Midbrain (tissue), 1 donor: ENCODE measurements at regions not wholly inside any gene's neighbourhood (a gene's known extent, or its start where the extent isn't known, plus 50 kb on each side); places are given as distances from the start of the nearest gene placed in this dataset.
A peak's percentile ranks its signal among the peaks of the same experiment; 100 is the strongest.

Source experiments
- DNase-seq: peaks from one replicate; lab custom pipeline; 2025; lab: John Stamatoyannopoulos, UW

- DNase-seq, result no peak
These were observed 105.5 kb upstream of the PROK2 start for GRCh38 chr3:71890356-71890931.

DNA sequence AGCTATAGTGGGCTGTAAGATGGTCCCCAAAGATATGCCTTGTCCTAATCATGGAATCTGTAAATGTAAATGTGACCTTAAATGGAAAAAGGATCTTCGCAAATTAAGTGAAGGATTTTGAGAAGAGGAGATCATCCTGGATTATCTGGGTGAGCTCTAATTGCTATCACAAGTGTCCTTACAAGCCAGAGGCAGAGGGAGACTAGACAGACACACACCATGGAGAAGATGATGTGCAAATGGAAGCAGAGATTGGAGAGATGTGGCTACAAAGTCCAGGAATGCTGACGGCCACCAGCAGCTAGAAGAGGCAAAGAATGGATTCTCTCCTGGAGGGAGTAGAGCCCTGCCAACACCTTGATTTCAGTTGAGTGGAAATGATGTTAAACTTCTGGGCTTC lies 102.3 kb upstream of the PROK2 start:
- DNase-seq, result no peak

DNA sequence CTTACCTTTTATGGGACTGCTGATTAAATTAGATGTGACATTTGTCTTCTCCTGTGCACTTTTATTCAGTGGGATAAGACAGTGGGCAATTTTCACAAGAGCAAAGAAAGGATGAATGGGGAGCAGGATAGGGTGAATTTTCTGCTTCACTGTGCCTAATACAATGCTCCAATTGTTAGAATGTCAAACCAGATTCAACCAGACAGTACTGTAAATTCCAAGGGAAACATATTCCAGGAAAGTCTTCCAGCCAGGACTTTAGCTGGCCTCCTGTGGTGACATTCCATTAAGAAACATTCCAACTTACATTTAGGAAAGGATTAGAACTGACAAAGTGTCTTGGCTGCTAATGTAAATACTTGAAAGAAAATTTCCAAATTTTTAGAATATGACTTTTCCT lies 100.1 kb upstream of the PROK2 start:
- no peak for DNase-seq

GRCh38 chr3:71881732-71882131 lies 96.8 kb upstream of the PROK2 start:
- no peak for DNase-seq

DNA sequence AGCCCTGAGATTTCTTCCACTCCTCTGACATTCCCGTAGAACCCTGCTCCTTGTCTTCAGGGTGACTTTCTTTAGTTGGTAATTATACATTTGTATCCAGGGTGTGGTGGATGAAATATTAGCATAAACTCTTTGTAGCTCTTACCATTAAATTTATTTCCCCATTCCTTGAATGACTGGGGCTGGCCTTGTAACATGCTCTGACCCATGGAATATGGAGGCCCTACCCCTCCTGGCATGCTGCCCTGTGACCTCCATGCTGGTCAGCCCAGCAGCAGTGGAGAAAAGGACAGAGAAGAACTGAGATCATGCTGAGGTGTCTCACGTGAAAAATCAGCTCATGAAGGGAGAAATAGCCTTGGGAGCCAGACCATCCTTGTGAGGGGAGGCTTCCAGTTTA lies 96.1 kb upstream of the PROK2 start:
- DNase-seq, result no peak

GRCh38 chr3:71879089-71879488 lies 94.1 kb upstream of the PROK2 start:
- DNase-seq, result no peak

DNA sequence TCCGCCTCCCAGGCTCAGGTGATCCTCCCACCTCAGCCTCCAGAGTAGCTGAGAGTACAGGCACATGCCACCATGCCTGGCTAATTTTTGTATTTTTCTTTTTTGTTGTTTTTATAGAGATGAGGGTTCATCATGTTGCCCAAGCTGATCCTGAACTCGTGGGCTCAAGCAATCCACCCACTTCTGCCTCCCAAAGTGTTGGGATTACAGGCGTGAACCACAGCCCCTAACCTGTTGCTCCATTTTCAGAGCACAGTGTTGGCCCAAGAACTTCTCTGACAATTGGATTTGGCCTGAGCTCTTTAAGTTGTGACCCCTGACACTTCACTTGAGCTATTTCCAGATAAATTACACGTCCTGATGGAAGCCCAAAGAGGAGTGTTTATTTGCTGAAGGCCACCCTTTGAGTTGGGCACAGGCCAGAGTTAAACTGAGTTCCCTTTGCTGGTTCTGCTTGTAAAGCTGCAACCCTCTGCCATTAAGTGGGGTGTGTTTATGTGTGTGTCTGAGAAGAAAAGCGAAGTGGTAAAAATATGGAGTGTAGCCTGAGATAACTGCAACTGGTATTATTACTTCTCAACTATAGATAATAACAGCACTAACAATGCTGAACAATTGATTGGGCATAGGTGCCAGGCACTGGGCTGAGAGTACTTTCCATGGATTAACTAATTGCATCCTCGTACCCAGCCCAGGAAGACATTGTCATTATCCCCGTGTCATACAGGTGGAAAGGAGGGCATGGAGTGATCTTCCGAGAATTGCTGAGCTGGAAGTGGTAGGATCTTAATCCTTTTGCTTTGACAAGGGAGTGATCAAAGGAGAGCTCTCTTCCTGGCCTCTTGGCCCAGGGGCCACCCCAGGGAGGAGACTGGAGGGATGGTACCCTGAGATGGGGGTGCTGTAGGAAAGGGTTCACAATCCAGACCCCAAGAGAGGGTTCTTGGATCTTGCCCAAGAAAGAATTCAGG lies 91.5 kb upstream of the PROK2 start:
- no peak for DNase-seq

DNA sequence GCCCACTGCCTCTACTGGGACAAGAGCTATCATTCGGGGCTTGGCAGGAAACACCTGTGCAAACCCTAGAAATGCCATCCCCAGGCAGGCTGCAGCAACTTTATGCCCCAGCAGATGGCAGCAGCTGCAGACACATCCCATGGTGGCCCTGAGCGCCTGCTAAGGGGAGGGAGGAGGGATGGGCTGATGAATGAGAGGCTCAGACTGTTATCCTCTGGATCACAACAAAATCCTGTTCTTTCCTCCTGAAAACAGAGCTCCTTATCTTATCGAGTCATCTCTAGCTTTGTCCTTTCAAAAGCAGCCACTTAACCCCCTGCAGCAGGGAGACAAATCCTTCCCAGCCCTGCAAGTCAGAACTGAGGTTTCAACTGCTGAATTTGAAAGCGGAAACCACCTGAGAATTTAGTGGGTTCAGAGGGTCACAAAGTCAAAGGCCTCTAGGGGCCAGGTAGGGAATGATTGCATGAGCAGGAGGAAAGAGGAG lies 90.6 kb upstream of the PROK2 start:
- DNase-seq, result peak; percentile 81

GRCh38 chr3:71874618-71875017 lies 89.7 kb upstream of the PROK2 start:
- no peak for DNase-seq

DNA sequence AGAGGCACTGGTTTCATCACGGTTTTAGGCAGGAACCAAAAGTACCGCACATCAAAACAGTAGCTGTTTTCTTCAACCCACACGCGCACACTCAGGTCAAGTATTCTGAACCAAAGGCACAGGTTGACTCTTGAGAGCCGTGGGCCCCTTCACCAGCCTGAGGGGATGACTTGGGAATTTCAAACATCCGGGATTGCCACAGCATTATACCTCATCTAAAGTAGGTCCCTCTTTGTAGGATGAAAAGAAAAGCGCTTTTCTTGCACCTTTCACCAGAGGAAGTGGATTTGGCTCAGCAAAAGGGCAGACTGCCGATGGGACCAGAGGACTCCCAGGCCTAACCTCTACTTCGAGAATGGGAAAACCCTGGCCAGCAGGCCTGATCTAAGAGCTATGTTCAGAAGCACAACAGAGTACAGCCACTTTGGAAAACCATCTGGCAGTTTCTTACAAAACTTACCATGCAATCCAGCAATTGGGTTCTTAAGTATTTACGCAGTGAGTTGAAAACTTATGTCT lies 88.2 kb upstream of the PROK2 start:
- no peak for DNase-seq

- DNase-seq, result no peak
These were observed 87.3 kb upstream of the PROK2 start for GRCh38 chr3:71872256-71872655.

DNA sequence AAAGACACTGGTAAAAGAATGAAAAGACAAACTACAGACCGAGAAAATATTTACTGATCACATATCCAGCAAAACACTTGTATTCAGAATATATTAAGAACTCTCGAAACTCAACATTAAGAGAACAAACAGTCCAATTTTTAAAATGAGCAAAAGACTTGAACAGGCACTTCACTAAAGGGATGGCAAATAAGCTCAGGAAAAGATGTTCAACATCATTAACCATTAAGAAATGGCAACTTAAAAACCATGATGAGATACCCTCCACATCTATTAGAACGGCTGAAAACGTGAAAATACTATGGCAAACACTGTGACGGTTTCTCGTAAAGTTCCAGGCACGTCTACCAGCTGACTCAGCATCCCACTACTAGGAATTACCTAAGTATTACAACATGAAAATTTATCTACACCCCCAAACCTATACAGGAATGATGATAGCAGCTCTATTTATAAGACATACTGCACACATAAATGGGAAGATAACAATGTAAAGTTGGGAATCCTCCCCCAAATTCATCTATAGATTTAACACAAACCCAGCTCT lies 86.1 kb upstream of the PROK2 start:
- DNase-seq, result no peak

DNA sequence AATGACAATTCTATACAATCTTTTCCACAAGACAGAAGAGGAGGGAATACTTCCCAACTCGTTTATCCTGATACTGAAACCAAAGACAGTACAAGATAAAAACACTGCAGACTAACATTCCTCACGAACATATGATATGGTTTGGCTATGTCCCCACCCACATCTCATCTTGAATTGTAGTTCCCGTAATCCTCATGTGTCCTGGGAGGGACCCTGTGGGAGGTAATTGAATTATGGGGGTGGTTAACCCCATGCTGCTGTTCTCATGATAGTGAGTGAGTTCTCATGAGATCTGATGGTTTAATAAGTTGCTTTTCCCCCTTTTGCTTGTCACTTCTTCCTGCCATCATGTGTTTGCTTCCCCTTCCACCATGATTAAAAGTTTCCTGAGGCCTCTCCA lies 83.9 kb upstream of the PROK2 start:
- no peak for DNase-seq

DNA sequence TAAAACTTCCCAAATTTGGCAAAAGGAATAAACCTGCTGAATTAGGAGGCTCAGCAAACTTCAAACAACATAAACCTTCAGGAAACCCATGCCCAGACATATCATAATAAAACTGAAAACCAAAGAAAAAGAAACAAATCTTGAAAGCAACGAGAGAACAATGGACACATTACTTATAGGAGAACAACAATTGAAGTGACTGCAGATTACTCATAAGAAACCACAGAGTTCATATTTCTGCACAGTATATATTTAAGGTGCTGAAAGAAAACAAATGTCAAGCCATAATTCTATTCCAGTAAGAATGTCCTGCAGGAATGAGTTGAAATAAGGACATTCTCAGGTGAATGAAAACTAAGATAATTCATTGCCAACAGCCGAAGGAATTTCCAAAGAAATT lies 80.8 kb upstream of the PROK2 start:
- no peak for DNase-seq

DNA sequence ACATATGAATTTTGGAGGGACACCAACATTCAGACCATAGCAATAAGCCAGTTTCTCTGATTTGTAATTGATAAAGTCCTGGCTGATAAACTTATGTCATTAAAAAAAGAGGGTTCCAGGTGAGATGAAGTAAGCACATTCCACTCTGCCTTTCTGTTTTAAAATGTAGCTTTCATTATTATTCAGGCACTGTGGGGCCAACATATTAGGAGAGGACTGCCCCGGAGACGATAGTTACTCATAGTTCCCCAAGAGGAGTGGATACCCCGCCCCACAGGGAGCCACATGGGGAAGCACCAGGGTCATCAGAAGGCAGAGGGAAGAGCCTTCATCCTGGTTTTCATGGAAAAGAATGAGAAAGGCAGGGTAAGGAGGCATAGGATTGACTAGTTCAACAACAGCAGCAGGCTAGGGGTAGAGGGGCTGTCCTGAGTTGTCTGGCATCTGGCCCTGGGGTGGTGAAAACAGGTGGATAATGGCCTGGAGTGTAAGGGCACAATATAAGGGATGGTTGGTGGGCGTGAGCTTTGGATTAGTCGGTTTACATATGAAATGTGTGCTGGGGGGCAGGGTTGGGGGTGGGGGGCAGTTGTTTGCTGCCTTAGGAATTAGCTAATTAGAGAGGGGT lies 78.7 kb upstream of the PROK2 start:
- no peak for DNase-seq

GRCh38 chr3:71862371-71863140 lies 77.6 kb upstream of the PROK2 start:
- no peak for DNase-seq

DNA sequence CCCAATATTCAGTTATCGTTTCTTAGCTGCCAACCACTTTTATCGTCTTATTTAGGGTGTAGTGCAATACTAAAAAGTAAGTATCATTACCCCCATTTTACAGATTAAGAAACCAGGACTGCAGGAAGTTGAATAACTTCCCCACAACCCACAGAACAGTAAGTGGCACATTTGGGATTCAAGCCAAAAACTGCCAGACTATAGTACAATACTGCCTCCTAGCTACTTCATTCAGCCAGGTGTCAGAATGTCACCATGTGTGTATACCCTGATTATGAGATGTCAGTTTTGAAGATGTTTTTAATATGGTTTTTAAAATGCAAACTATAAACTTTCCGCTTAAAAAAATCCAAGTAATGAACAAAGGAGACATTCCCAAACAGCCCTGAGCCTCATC lies 74.2 kb upstream of the PROK2 start:
- peak; percentile 59 for DNase-seq

DNA sequence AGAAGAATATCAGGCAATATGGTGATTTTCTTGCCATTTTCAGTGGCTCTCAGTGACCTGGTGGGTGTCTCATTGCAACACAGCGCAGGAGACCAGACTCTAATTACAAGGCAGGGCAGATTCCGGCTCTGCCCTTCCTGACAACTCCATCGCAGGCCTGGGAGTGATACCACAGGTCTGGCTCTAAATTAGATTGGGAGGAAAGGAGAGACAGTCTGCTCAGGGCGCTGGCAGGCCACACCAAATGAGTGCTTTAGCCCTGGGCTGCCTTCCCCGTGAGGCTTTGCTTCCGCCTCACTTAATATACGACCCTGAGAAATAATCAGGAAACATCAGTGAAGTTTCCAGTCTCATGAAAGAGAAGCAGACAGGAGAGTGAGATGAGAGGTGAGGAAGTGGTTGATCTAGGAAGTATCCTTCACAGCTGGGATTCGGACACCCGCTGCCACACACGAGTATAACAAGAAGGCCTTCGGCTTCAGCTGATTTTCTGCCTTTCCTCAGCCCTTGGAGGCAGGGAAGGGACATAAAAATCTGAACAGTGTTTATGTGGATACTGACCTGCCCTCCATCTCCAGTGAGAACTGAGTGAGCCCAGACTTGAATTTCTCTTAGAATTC lies 73.7 kb upstream of the PROK2 start:
- no peak for DNase-seq

DNA sequence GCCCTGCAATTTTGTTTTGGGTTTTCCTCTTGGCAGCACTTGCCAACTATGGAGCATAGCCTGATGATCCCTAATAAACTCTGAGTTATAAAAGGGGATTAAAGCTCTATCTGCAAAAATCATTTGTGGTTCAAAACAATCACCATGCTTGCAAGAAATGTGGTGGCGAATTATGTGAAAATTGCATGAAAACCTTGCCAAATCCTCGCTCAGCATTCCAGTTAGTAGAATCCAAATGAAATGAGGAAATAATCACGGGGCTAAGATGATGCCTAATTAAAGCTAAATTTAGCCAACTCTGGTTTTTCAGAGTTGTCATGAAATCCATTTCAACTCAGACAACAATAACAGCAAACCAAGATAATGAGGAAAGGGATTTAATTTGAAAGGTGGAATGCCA lies 73.0 kb upstream of the PROK2 start:
- DNase-seq, result no peak

GRCh38 chr3:71854706-71855105 lies 69.8 kb upstream of the PROK2 start:
- DNase-seq, result peak; percentile 24

GRCh38 chr3:71854096-71854495 lies 69.1 kb upstream of the PROK2 start:
- no peak for DNase-seq
